ENCODE measurements at regions not wholly inside any gene's neighbourhood (a gene's known extent, or its start where the extent isn't known, plus 50 kb on each side); places are given as distances from the start of the nearest gene placed in this dataset.

DNA sequence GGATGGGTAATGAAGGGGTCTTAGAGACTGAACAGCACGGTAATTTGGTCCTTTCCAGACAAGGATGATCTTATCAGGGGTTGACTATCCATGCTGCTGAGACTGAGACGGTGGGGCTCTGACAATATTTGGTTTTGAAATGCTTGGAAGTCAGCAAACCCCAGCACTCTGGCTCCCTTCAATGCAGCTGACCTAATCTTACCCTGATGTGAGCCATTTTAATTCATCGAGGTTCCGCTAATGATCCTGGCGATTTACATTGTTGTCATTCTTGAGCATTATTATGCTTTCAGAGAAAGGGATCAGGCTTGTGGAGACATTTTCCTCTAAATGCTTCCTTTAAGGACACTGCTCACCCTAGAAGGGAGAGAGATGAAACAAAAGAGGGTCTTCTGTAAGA, 114.6 kb upstream of the BMPER start:
- Mint-ChIP-seq H3K36me3 (no peaks in the 10 kb centered on the region), H3K4me1 (no peaks in the 10 kb centered on the region), H3K27me3 (ENCODE audit: low read depth in 3 of 3) (no peaks in the 10 kb centered on the region), H3K9me3 (peaks cover 4 to 24% (median 11%) of the 10 kb centered on the region in 7 donors), H3K4me3 (no peak overlapping the region), H3K27ac (no peak overlapping the region)
- H3K27ac ChIP-seq (ENCODE audit: low read depth in 1 of 2, low read length in 2 of 2), result no peak overlapping the region
- no peak overlapping the region for H2AFZ ChIP-seq (ENCODE audit: insufficient read depth, low read depth, low read length, poor library complexity, severe bottlenecking)
- H3K4me2 ChIP-seq (replicated peaks; ENCODE audit: extremely low read depth, low read length, poor library complexity, severe bottlenecking), result no peak overlapping the region
- 55% methylated on average over 3 of the region's 5 CpGs for WGBS (ENCODE audit: insufficient coverage)
- no peaks in the 10 kb centered on the region for H4K20me1 ChIP-seq (ENCODE audit: insufficient read depth, low read length)
- no peak for DNase-seq
- intact Hi-C loops (cut with micrococcal nuclease), result no loop called here
- TF ChIP-seq, protein P1, sequence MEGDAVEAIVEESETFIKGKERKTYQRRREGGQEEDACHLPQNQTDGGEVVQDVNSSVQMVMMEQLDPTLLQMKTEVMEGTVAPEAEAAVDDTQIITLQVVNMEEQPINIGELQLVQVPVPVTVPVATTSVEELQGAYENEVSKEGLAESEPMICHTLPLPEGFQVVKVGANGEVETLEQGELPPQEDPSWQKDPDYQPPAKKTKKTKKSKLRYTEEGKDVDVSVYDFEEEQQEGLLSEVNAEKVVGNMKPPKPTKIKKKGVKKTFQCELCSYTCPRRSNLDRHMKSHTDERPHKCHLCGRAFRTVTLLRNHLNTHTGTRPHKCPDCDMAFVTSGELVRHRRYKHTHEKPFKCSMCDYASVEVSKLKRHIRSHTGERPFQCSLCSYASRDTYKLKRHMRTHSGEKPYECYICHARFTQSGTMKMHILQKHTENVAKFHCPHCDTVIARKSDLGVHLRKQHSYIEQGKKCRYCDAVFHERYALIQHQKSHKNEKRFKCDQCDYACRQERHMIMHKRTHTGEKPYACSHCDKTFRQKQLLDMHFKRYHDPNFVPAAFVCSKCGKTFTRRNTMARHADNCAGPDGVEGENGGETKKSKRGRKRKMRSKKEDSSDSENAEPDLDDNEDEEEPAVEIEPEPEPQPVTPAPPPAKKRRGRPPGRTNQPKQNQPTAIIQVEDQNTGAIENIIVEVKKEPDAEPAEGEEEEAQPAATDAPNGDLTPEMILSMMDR (IDR thresholded peaks at IDR 0.05), result no peak
- H3K9ac ChIP-seq (ENCODE audit: insufficient read depth, low read length, poor library complexity, severe bottlenecking), result no peak overlapping the region
- H3K9me3 ChIP-seq (replicated peaks in 1 of 2; ENCODE audit: control insufficient read depth in 1 of 2, insufficient read depth in 1 of 2, low read length in 2 of 2), result peaks cover 6 to 9% of the 10 kb centered on the region in 2 donors
- no peak overlapping the region for H3K4me3 ChIP-seq (replicated peaks in 1 of 3; ENCODE audit: low read depth in 2 of 3, low read length in 3 of 3)
- H3K79me2 ChIP-seq (ENCODE audit: insufficient read depth, low read length), result no peaks in the 10 kb centered on the region
- no peaks in the 10 kb centered on the region for H3K4me1 ChIP-seq (ENCODE audit: control insufficient read depth in 1 of 2, insufficient read depth in 2 of 2, low read length in 2 of 2)
- no peaks in the 10 kb centered on the region for H3K27me3 ChIP-seq (ENCODE audit: control insufficient read depth in 2 of 2, insufficient read depth in 2 of 2, low read length in 2 of 2)
- H3K36me3 ChIP-seq (replicated peaks in 1 of 2; ENCODE audit: control insufficient read depth in 1 of 2, insufficient read depth in 2 of 2, low read length in 2 of 2), result no peaks in the 10 kb centered on the region

DNA sequence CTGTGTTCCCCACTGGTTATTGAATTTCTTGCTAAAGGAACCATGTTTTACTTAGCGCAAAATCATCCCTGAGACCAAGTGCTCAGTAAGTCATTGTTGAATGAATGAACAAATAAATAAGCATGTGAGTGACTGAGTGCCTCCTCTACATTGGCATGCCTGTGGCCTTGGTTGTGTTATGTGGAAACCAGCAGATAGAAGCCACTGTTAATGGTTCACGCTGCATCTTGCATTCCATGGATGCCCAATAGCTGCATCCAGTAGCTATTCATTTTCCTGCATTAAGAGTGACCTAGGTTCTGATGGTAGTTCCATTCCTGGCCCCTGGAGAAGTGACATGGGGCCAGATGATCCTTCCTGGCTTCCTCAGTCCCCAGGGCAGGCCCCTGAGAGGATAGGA, 113.3 kb upstream of the BMPER start:
- TF ChIP-seq, protein P1 (IDR thresholded peaks at IDR 0.05), result no peak
- H3K27me3 Mint-ChIP-seq (ENCODE audit: low read depth in 3 of 3), result no peaks in the 10 kb centered on the region

More for the DNA sequence above, 113.3 kb upstream of the BMPER start:
- Histone ChIP-seq H3K4me3 (replicated peaks in 1 of 3; ENCODE audit: low read depth in 2 of 3, low read length in 3 of 3) (no peak overlapping the region), H3K4me2 (replicated peaks; ENCODE audit: extremely low read depth, low read length, poor library complexity, severe bottlenecking) (no peak overlapping the region), H3K4me1 (ENCODE audit: control insufficient read depth in 1 of 2, insufficient read depth in 2 of 2, low read length in 2 of 2) (no peaks in the 10 kb centered on the region), H4K20me1 (ENCODE audit: insufficient read depth, low read length) (no peaks in the 10 kb centered on the region), H3K9me3 (replicated peaks in 1 of 2; ENCODE audit: control insufficient read depth in 1 of 2, insufficient read depth in 1 of 2, low read length in 2 of 2) (peaks cover 6 to 9% of the 10 kb centered on the region in 2 donors), H3K27me3 (ENCODE audit: control insufficient read depth in 2 of 2, insufficient read depth in 2 of 2, low read length in 2 of 2) (no peaks in the 10 kb centered on the region), H3K79me2 (ENCODE audit: insufficient read depth, low read length) (no peaks in the 10 kb centered on the region), H2AFZ (ENCODE audit: insufficient read depth, low read depth, low read length, poor library complexity, severe bottlenecking) (no peak overlapping the region), H3K9ac (ENCODE audit: insufficient read depth, low read length, poor library complexity, severe bottlenecking) (no peak overlapping the region), H3K27ac (ENCODE audit: low read depth in 1 of 2, low read length in 2 of 2) (no peak overlapping the region), H3K36me3 (replicated peaks in 1 of 2; ENCODE audit: control insufficient read depth in 1 of 2, insufficient read depth in 2 of 2, low read length in 2 of 2) (no peaks in the 10 kb centered on the region)
- Mint-ChIP-seq H3K4me1 (no peaks in the 10 kb centered on the region), H3K27ac (no peak overlapping the region), H3K36me3 (no peaks in the 10 kb centered on the region), H3K9me3 (peaks cover 2 to 20% (median 9%) of the 10 kb centered on the region in 7 donors), H3K4me3 (no peak overlapping the region)
- intact Hi-C loops (cut with micrococcal nuclease), result no loop called here
- DNase-seq, result no peak
- 88% methylated on average over 1 of the region's 2 CpGs for WGBS (ENCODE audit: insufficient coverage)
